ENCODE measurements at regions not wholly inside any gene's neighbourhood (a gene's known extent, or its start where the extent isn't known, plus 50 kb on each side); places are given as distances from the start of the nearest gene placed in this dataset.

- no peak for DNase-seq
Measured at GRCh38 chr4:140277576-140277975, 95.9 kb upstream of the SCOC start.

- DNase-seq = no peak
Measured at GRCh38 chr4:140271553-140271952, 101.9 kb upstream of the SCOC start.

- DNase-seq = no peak
Measured at GRCh38 chr4:140269369-140269768, 104.1 kb upstream of the SCOC start.

- DNase-seq = no peak
Measured at GRCh38 chr4:140268186-140268841, 105.1 kb upstream of the SCOC start.

- no peak for DNase-seq
Measured at GRCh38 chr4:140267576-140267975, 105.9 kb upstream of the SCOC start.

GRCh38 chr4:140266958-140267568, 106.4 kb upstream of the SCOC start:
- no peak for DNase-seq

GRCh38 chr4:140260227-140260626, 106.2 kb upstream of the MAML3 start:
- no peak for DNase-seq

GRCh38 chr4:140258476-140258875, 104.5 kb upstream of the MAML3 start:
- DNase-seq = no peak

GRCh38 chr4:140257461-140258305, 103.7 kb upstream of the MAML3 start:
- no peak for DNase-seq

- no peak for DNase-seq
Measured at GRCh38 chr4:140256941-140257340, 103.0 kb upstream of the MAML3 start.

- no peak for DNase-seq
Measured at GRCh38 chr4:140256335-140256734, 102.4 kb upstream of the MAML3 start.

GRCh38 chr4:140255927-140256326, 101.9 kb upstream of the MAML3 start:
- no peak for DNase-seq

GRCh38 chr4:140255467-140255866, 101.5 kb upstream of the MAML3 start:
- DNase-seq = no peak

GRCh38 chr4:140254651-140255299, 100.8 kb upstream of the MAML3 start:
- DNase-seq = no peak

GRCh38 chr4:140253556-140254027, 99.6 kb upstream of the MAML3 start:
- DNase-seq = no peak

- DNase-seq = no peak
Measured at GRCh38 chr4:140252742-140253555, 99.0 kb upstream of the MAML3 start.

GRCh38 chr4:140252141-140252741, 98.3 kb upstream of the MAML3 start:
- DNase-seq = peak; percentile 67

GRCh38 chr4:140251571-140251970, 97.6 kb upstream of the MAML3 start:
- DNase-seq = no peak

GRCh38 chr4:140250989-140251552, 97.1 kb upstream of the MAML3 start:
- no peak for DNase-seq

- no peak for DNase-seq
Measured at GRCh38 chr4:140249351-140249750, 95.4 kb upstream of the MAML3 start.

GRCh38 chr4:140247237-140247636, 93.3 kb upstream of the MAML3 start:
- DNase-seq = no peak

GRCh38 chr4:140246216-140246615, 92.2 kb upstream of the MAML3 start:
- no peak for DNase-seq

All from NCI-H524 treated with DMSO at 0.1 percent for 48 hours (cell line).